Uterus (tissue), 3 donors: ENCODE measurements at regions not wholly inside any gene's neighbourhood (a gene's known extent, or its start where the extent isn't known, plus 50 kb on each side); places are given as distances from the start of the nearest gene placed in this dataset.

Experiments used
- DNase-seq, 2 donors: peaks; one replicate each; pipeline ENCODE4 v3.0.0-alpha.2; 2019 to 2020
- H3K27ac ChIP-seq, 2 donors: fragments of 200-600 bp; sonication (generic); 1 replicate in 1 of 2; 2 replicates in 1 of 2; pipeline ENCODE4 v1.5.1; 2016 to 2018
- H3K27me3 ChIP-seq, 2 donors: fragments of 200-600 bp; sonication (generic); one replicate each; pipeline ENCODE4 v1.5.1; 2018 to 2019; ENCODE audit warnings: control low read depth in 1 of 2
- H3K36me3 ChIP-seq, 2 donors: fragments of 200-600 bp; sonication (generic); one replicate each; pipeline ENCODE4 v1.5.1; 2019; ENCODE audit warnings: control low read depth in 1 of 2
- H3K4me1 ChIP-seq, 2 donors: fragments of 200-600 bp; sonication (generic); one replicate each; pipeline ENCODE4 v1.5.1; 2018 to 2019; ENCODE audit warnings: control low read depth in 1 of 2
- H3K4me3 ChIP-seq, 2 donors: fragments of 200-600 bp; sonication (generic); 1 replicate in 1 of 2; 2 replicates in 1 of 2; pipeline ENCODE4 v1.5.1; 2018 to 2019; ENCODE audit warnings: mild to moderate bottlenecking in 1 of 2
- H3K9me3 ChIP-seq, 2 donors: fragments of 200-600 bp; sonication (generic); one replicate each; pipeline ENCODE4 v1.5.1; 2019; ENCODE audit warnings: control low read depth in 1 of 2
- CTCF ChIP-seq, 4 experiments: fragments of 200-600 bp in 2 of 4; fragments of 450-650 bp in 2 of 4; sonication (generic) in 2 of 4; IDR thresholded peaks; one replicate each; pipeline ENCODE4 v1.5.1; 2016 to 2019; ENCODE audit warnings: antibody characterized with exemption in 4 of 4, mild to moderate bottlenecking in 2 of 4, moderate library complexity in 1 of 4
- POLR2A ChIP-seq, 2 donors: fragments of 450-650 bp; IDR thresholded peaks; one replicate each; pipeline ENCODE4 v1.6.1; 2016; ENCODE audit warnings: antibody characterized with exemption in 2 of 2, mild to moderate bottlenecking in 1 of 2, moderate library complexity in 1 of 2
- intact Hi-C: fragments of 100-400 bp; cut with DNase I; formaldehyde crosslinking; loops from one replicate; pipeline ENCODE4 v1.15.1; 2023; ENCODE audit warnings: low total_unique reads
- donor health status: DM: yes; HTN: yes; CAD: no.

- intact Hi-C loops = no loop called here
- no peak for DNase-seq
- no peak overlapping the region for H3K27ac ChIP-seq
These were observed 286.8 kb downstream of the CRLF2 start for GRCh38 chrX:925652-926061.

GRCh38 chrX:925094-925493 is 287.4 kb downstream of the CRLF2 start:
- no peak for TF ChIP-seq CTCF (IDR thresholded peaks at IDR 0.05)
- TF ChIP-seq POLR2A (IDR thresholded peaks at IDR 0.05) = no peak
- no peaks in the 10 kb centered on the region for H3K36me3 ChIP-seq
- H3K4me1 ChIP-seq = no peaks in the 10 kb centered on the region
- no peak overlapping the region for H3K4me3 ChIP-seq
- no peak for DNase-seq
- H3K27me3 ChIP-seq = no peaks in the 10 kb centered on the region
- no peaks in the 10 kb centered on the region for H3K9me3 ChIP-seq
- H3K27ac ChIP-seq = no peak overlapping the region
- intact Hi-C loops = no loop called here

More at GRCh38 chrX:925652-926061, 286.8 kb downstream of the CRLF2 start:
- TF ChIP-seq CTCF (IDR thresholded peaks at IDR 0.05) (no peak), POLR2A (IDR thresholded peaks at IDR 0.05) (no peak)
- Histone ChIP-seq H3K27me3 (no peaks in the 10 kb centered on the region), H3K4me1 (no peaks in the 10 kb centered on the region), H3K36me3 (no peaks in the 10 kb centered on the region), H3K9me3 (no peaks in the 10 kb centered on the region), H3K4me3 (no peak overlapping the region)

- DNase-seq = no peak
- Histone ChIP-seq H3K9me3 (no peaks in the 10 kb centered on the region), H3K36me3 (no peaks in the 10 kb centered on the region), H3K27me3 (no peaks in the 10 kb centered on the region), H3K4me3 (no peak overlapping the region), H3K4me1 (no peaks in the 10 kb centered on the region), H3K27ac (no peak overlapping the region)
- intact Hi-C loops = no loop called here
- TF ChIP-seq POLR2A (IDR thresholded peaks at IDR 0.05) (no peak), CTCF (IDR thresholded peaks at IDR 0.05) (no peak)
These were observed 288.4 kb downstream of the CRLF2 start for GRCh38 chrX:924017-924416.

- H3K4me1 ChIP-seq = no peaks in the 10 kb centered on the region
- no peak for DNase-seq
- H3K27ac ChIP-seq = no peak overlapping the region
- no peak for TF ChIP-seq CTCF (IDR thresholded peaks at IDR 0.05)
- no peak for TF ChIP-seq POLR2A (IDR thresholded peaks at IDR 0.05)
- no peaks in the 10 kb centered on the region for H3K36me3 ChIP-seq
- H3K4me3 ChIP-seq = no peak overlapping the region
- intact Hi-C loops = no loop called here
- H3K27me3 ChIP-seq = no peaks in the 10 kb centered on the region
- no peaks in the 10 kb centered on the region for H3K9me3 ChIP-seq
These were observed 289.7 kb downstream of the SHOX start for GRCh38 chrX:920234-920799.

- no peaks in the 10 kb centered on the region for H3K27me3 ChIP-seq
- DNase-seq = no peak
- H3K4me1 ChIP-seq = no peaks in the 10 kb centered on the region
- no peak overlapping the region for H3K4me3 ChIP-seq
- no peak for TF ChIP-seq POLR2A (IDR thresholded peaks at IDR 0.05)
- no peak for TF ChIP-seq CTCF (IDR thresholded peaks at IDR 0.05)
- H3K36me3 ChIP-seq = no peaks in the 10 kb centered on the region
- H3K27ac ChIP-seq = no peak overlapping the region
- intact Hi-C loops = no loop called here
- H3K9me3 ChIP-seq = no peaks in the 10 kb centered on the region
These were observed 285.6 kb downstream of the SHOX start for GRCh38 chrX:916230-916599.
